ENCODE measurements at regions not wholly inside any gene's neighbourhood (a gene's known extent, or its start where the extent isn't known, plus 50 kb on each side); places are given as distances from the start of the nearest gene placed in this dataset.

GRCh38 chr2:870426-870825 lies 80.2 kb upstream of the SNTG2 start:
- no peak overlapping the region for H3K4me2 ChIP-seq (replicated peaks; ENCODE audit: low read depth, low read length, poor library complexity, severe bottlenecking)
- no peaks in the 10 kb centered on the region for H3K4me1 ChIP-seq (ENCODE audit: control insufficient read depth in 2 of 2, insufficient read depth in 2 of 2, low read length in 2 of 2)
- ATAC-seq (ENCODE audit: low read depth) = no peak
- CTCF ChIA-PET = no interaction called here
- no peak for TF ChIP-seq EZH2 (IDR thresholded peaks at IDR 0.05; ENCODE audit: borderline replicate concordance, insufficient read depth, low read depth, low read length, poor library complexity, severe bottlenecking)
- 26% methylated on average over 5 of the region's 8 CpGs for WGBS (ENCODE audit: insufficient coverage)
- POLR2A ChIA-PET = no interaction called here
- Mint-ChIP-seq H3K4me3 (no peak overlapping the region), H3K4me1 (no peaks in the 10 kb centered on the region), H3K9me3 (ENCODE audit: insufficient read depth) (no peaks in the 10 kb centered on the region), H3K27ac (no peak overlapping the region), H3K27me3 (peaks cover 19% of the 10 kb centered on the region)
- H3K36me3 ChIP-seq (replicated peaks in 1 of 2; ENCODE audit: control extremely low read depth in 1 of 2, control insufficient read depth in 1 of 2, extremely low read depth in 1 of 2, insufficient read depth in 2 of 2, low read length in 1 of 2) = no peaks in the 10 kb centered on the region
- no peaks in the 10 kb centered on the region for H3K79me2 ChIP-seq (ENCODE audit: control insufficient read depth, insufficient read depth, low read length)
- intact Hi-C loops (cut with micrococcal nuclease) = no loop called here
- H3K4me3 ChIP-seq (ENCODE audit: control extremely low read depth in 1 of 5, extremely low read depth in 1 of 5, insufficient read depth in 1 of 5, low read depth in 2 of 5, low read length in 4 of 5) = no peak overlapping the region
- H3K27ac ChIP-seq (ENCODE audit: low read length in 2 of 2) = no peak overlapping the region
- no peak overlapping the region for H2AFZ ChIP-seq (ENCODE audit: insufficient read depth, low read depth, low read length, poor library complexity, severe bottlenecking)
- no peak for DNase-seq
- H3K27me3 ChIP-seq (replicated peaks in 1 of 4; ENCODE audit: control extremely low read depth in 1 of 4, control insufficient read depth in 3 of 4, insufficient read depth in 4 of 4, low read length in 3 of 4) = peaks cover 0 to 13% (median 0%) of the 10 kb centered on the region in 4 experiments
- H3K9ac ChIP-seq (ENCODE audit: low read length) = no peak overlapping the region
- no peaks in the 10 kb centered on the region for H4K20me1 ChIP-seq (ENCODE audit: control insufficient read depth, insufficient read depth, low read length, poor library complexity, severe bottlenecking)
- H3K9me3 ChIP-seq (ENCODE audit: control extremely low read depth in 1 of 3, control insufficient read depth in 2 of 3, insufficient read depth in 1 of 3, low read length in 2 of 3) = no peaks in the 10 kb centered on the region

GRCh38 chr2:869894-870293 lies 80.8 kb upstream of the SNTG2 start:
- ATAC-seq (ENCODE audit: low read depth) (no peak), DNase-seq (no peak)
- POLR2A ChIA-PET = no interaction called here
- peaks cover 0 to 13% (median 0%) of the 10 kb centered on the region in 4 experiments for H3K27me3 ChIP-seq (replicated peaks in 1 of 4; ENCODE audit: control extremely low read depth in 1 of 4, control insufficient read depth in 3 of 4, insufficient read depth in 4 of 4, low read length in 3 of 4)
- WGBS (ENCODE audit: insufficient coverage) = 63% methylated on average over 1 of the region's 1 CpG
- H3K36me3 ChIP-seq (replicated peaks in 1 of 2; ENCODE audit: control extremely low read depth in 1 of 2, control insufficient read depth in 1 of 2, extremely low read depth in 1 of 2, insufficient read depth in 2 of 2, low read length in 1 of 2) = no peaks in the 10 kb centered on the region
- H3K4me3 ChIP-seq (ENCODE audit: control extremely low read depth in 1 of 5, extremely low read depth in 1 of 5, insufficient read depth in 1 of 5, low read depth in 2 of 5, low read length in 4 of 5) = no peak overlapping the region
- Mint-ChIP-seq H3K9me3 (ENCODE audit: insufficient read depth) (no peaks in the 10 kb centered on the region), H3K27me3 (peaks cover 22% of the 10 kb centered on the region), H3K4me1 (no peaks in the 10 kb centered on the region), H3K27ac (no peak overlapping the region), H3K4me3 (no peak overlapping the region)
- no peak overlapping the region for H3K9ac ChIP-seq (ENCODE audit: low read length)
- no peak overlapping the region for H3K4me2 ChIP-seq (replicated peaks; ENCODE audit: low read depth, low read length, poor library complexity, severe bottlenecking)
- H2AFZ ChIP-seq (ENCODE audit: insufficient read depth, low read depth, low read length, poor library complexity, severe bottlenecking) = no peak overlapping the region
- CTCF ChIA-PET = no interaction called here
- H3K4me1 ChIP-seq (ENCODE audit: control insufficient read depth in 2 of 2, insufficient read depth in 2 of 2, low read length in 2 of 2) = no peaks in the 10 kb centered on the region
- no peaks in the 10 kb centered on the region for H3K9me3 ChIP-seq (ENCODE audit: control extremely low read depth in 1 of 3, control insufficient read depth in 2 of 3, insufficient read depth in 1 of 3, low read length in 2 of 3)
- intact Hi-C loops (cut with micrococcal nuclease) = no loop called here
- no peaks in the 10 kb centered on the region for H4K20me1 ChIP-seq (ENCODE audit: control insufficient read depth, insufficient read depth, low read length, poor library complexity, severe bottlenecking)
- H3K79me2 ChIP-seq (ENCODE audit: control insufficient read depth, insufficient read depth, low read length) = no peaks in the 10 kb centered on the region
- no peak for TF ChIP-seq CTCF (IDR thresholded peaks at IDR 0.05)
- no peak overlapping the region for H3K27ac ChIP-seq (ENCODE audit: low read length in 2 of 2)
